ENCODE measurements at regions not wholly inside any gene's neighbourhood (a gene's known extent, or its start where the extent isn't known, plus 50 kb on each side); places are given as distances from the start of the nearest gene placed in this dataset.

- TF ChIP-seq CTCF (IDR thresholded peaks at IDR 0.05) (no peak), POLR2A (IDR thresholded peaks at IDR 0.05) (no peak)
Observed at GRCh38 chr9:8053501-8053900, 253.9 kb upstream of the DMAC1 start.
